H1 (cell line): ENCODE measurements at regions not wholly inside any gene's neighbourhood (a gene's known extent, or its start where the extent isn't known, plus 50 kb on each side); places are given as distances from the start of the nearest gene placed in this dataset.

ENCODE experiments used
- ATF2 ChIP-seq: IDR thresholded peaks from 2 replicates; pipeline ENCODE4 v1.6.1; 2012; ENCODE audit warnings: low read length, inconsistent platforms
- BCL11A ChIP-seq, 2 experiments: IDR thresholded peaks; one replicate each; pipeline ENCODE4 v1.6.1; 2011; ENCODE audit warnings: low read depth in 2 of 2, low read length in 2 of 2, mild to moderate bottlenecking in 2 of 2
- BRCA1 ChIP-seq: IDR thresholded peaks from 2 replicates; pipeline ENCODE4 v1.6.1; 2012; ENCODE audit warnings: low read depth, low read length, improper control_type of control experiment
- CHD7 ChIP-seq: fragments of 300-600 bp; sonication (generic); IDR thresholded peaks from 2 replicates; pipeline ENCODE4 v1.7.1; 2012; ENCODE audit warnings: low read length, moderate library complexity, mild to moderate bottlenecking, inconsistent platforms; ENCODE audit not compliant: insufficient replicate concordance
- CTCF ChIP-seq, 3 experiments: IDR thresholded peaks; 1 replicate in 2 of 3; 2 replicates in 1 of 3; pipeline versions ENCODE4 v1.5.1 to v1.6.1; 2011; ENCODE audit warnings: low read length in 3 of 3, mild to moderate bottlenecking in 3 of 3, inconsistent platforms in 2 of 3, low read depth in 1 of 3, moderate library complexity in 1 of 3; ENCODE audit not compliant: insufficient read depth in 1 of 3; ENCODE audit errors: control extremely low read depth in 1 of 3
- MAX ChIP-seq: IDR thresholded peaks from 2 replicates; pipeline ENCODE4 v1.6.1; 2012; ENCODE audit warnings: inconsistent platforms
- POLR2A ChIP-seq, 2 experiments: IDR thresholded peaks; 1 replicate in 1 of 2; 2 replicates in 1 of 2; pipeline ENCODE4 v1.6.1; 2011; ENCODE audit warnings: low read depth in 2 of 2, low read length in 2 of 2, mild to moderate bottlenecking in 2 of 2; ENCODE audit errors: control extremely low read depth in 1 of 2
- USF2 ChIP-seq: IDR thresholded peaks from 2 replicates; pipeline ENCODE4 v1.6.1; 2011; ENCODE audit warnings: low read length, improper control_type of control experiment

GRCh38 chr2:62627667-62628066 lies 77.8 kb upstream of the EHBP1 start:
- TF ChIP-seq CHD7 (no peak), POLR2A (IDR thresholded peaks at IDR 0.05; ENCODE audit: control extremely low read depth in 1 of 2, low read depth in 2 of 2, low read length in 2 of 2) (no peak), BRCA1 (no peak), BCL11A (IDR thresholded peaks at IDR 0.05; ENCODE audit: low read depth in 2 of 2, low read length in 2 of 2) (no peak), CTCF (IDR thresholded peaks at IDR 0.05; ENCODE audit: control extremely low read depth in 1 of 3, insufficient read depth in 1 of 3, low read depth in 1 of 3, low read length in 3 of 3) (peak in 1 of 3 experiments; percentile 3; a peak in 1 of 4 replicates), MAX (no peak), ATF2 (no peak), USF2 (no peak)
